Left lung (tissue), 4 donors: ENCODE measurements at regions not wholly inside any gene's neighbourhood (a gene's known extent, or its start where the extent isn't known, plus 50 kb on each side); places are given as distances from the start of the nearest gene placed in this dataset.

Experiments used
- ATAC-seq: fragments of 200-7000 bp; cut with Tn5 transposase; one replicate; pipeline ENCODE4 v1.9.1; 2020; ENCODE audit warnings: moderate library complexity
- DNase-seq, 4 donors: peaks; one replicate each; pipeline ENCODE4 v3.0.0-alpha.2; 2013 to 2020
- H3K27ac ChIP-seq, 2 donors: fragments of 200-600 bp; sonication (generic) in 1 of 2; one replicate each; pipeline versions ENCODE4 v1.5.0 to v1.8.0; 2020 to 2021
- H3K27me3 ChIP-seq, 2 donors: fragments of 200-600 bp; sonication (generic) in 1 of 2; one replicate each; pipeline versions ENCODE4 v1.5.0 to v1.8.0; 2020 to 2021
- H3K36me3 ChIP-seq, 2 donors: fragments of 200-600 bp; sonication (generic) in 1 of 2; one replicate each; pipeline versions ENCODE4 v1.5.0 to v1.8.0; 2020 to 2021
- H3K4me1 ChIP-seq, 2 donors: fragments of 200-600 bp; one replicate each; pipeline ENCODE4 v1.8.0; 2021
- H3K4me3 ChIP-seq, 2 donors: fragments of 200-600 bp; sonication (generic) in 1 of 2; one replicate each; pipeline versions ENCODE4 v1.5.0 to v1.8.0; 2020 to 2021; ENCODE audit warnings: mild to moderate bottlenecking in 1 of 2
- H3K9me3 ChIP-seq, 2 donors: fragments of 200-600 bp; sonication (generic) in 1 of 2; one replicate each; pipeline versions ENCODE4 v1.5.0 to v1.8.0; 2020 to 2021
- intact Hi-C, 2 donors: fragments of 100-400 bp; cut with DNase I; formaldehyde crosslinking; loops; one replicate each; pipeline versions ENCODE4 v1.11.2 to v1.14.2; 2022
- TF ChIP-seq, protein P1 (sequence below), 2 donors: fragments of 200-600 bp; sonication (generic) in 1 of 2; IDR thresholded peaks; one replicate each; pipeline versions ENCODE4 v1.5.0 to v1.8.0; 2021; ENCODE audit warnings: antibody characterized with exemption in 2 of 2
- donor health status: DM: no; HTN: yes; CAD: no.
- donor health status: DM: no; HTN: no; CAD: no.

GRCh38 chr11:43130616-43131015 is 181.2 kb upstream of the API5 start:
- DNase-seq (no peak), ATAC-seq (no peak)
- no peaks in the 10 kb centered on the region for H3K9me3 ChIP-seq
- intact Hi-C loops: no loop called here
- no peaks in the 10 kb centered on the region for H3K36me3 ChIP-seq
- no peak overlapping the region for H3K4me3 ChIP-seq
- no peaks in the 10 kb centered on the region for H3K4me1 ChIP-seq
- H3K27ac ChIP-seq: no peak overlapping the region
- no peaks in the 10 kb centered on the region for H3K27me3 ChIP-seq
- TF ChIP-seq, protein P1, sequence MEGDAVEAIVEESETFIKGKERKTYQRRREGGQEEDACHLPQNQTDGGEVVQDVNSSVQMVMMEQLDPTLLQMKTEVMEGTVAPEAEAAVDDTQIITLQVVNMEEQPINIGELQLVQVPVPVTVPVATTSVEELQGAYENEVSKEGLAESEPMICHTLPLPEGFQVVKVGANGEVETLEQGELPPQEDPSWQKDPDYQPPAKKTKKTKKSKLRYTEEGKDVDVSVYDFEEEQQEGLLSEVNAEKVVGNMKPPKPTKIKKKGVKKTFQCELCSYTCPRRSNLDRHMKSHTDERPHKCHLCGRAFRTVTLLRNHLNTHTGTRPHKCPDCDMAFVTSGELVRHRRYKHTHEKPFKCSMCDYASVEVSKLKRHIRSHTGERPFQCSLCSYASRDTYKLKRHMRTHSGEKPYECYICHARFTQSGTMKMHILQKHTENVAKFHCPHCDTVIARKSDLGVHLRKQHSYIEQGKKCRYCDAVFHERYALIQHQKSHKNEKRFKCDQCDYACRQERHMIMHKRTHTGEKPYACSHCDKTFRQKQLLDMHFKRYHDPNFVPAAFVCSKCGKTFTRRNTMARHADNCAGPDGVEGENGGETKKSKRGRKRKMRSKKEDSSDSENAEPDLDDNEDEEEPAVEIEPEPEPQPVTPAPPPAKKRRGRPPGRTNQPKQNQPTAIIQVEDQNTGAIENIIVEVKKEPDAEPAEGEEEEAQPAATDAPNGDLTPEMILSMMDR (IDR thresholded peaks at IDR 0.05): no peak

DNA sequence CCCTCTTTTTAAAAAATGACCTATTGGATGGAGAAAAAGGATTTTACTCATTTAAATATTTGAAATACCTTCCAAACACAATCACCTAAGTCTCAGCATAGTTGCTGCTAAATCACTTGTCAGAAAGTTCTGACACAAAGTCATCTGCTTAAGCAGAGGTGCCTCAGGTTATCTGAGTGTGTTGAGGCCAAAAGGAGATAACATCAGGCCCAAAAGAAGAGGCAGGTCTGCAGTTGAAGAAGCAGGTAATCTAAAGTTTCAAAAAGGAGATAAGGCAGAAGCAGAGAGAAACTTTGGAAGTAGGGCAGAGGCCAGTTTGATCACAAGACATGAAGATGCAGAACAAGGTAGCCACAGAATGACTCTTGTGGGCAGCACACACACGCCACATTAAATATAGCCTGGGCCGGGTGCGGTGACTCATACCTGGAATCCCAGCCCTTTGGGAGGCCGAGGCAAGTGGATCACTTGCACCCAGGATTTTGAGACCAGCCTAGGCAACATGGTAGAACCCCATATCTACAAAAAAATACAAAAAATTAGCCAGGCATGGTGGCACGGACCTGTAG is 175.7 kb upstream of the API5 start:
- DNase-seq: no peak
- H3K9me3 ChIP-seq: no peaks in the 10 kb centered on the region

DNA sequence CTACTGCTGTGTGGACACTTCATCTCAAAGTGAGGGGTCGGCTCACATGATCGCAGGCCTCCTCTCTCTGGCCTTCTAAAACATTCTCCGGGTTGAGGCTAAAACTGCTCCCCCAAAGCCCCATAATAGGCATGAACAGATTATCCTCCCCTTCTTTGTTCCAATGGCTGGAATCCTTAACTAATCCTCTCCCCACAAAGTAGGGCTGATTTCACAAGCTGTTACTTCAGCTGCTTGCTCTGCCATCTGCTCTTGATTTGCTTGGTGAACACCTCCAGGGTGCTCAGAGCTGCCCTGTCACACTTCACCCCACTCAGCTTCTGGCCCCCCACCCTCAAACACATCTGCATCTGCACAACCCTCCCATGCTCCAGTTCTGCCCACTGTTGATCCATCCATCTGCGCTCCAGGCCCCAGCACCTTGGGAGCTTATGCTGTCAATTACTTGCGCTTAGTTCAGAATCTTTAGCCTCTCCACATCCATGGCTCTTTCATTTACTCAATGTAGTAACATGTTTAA is 173.1 kb upstream of the API5 start:
- no peaks in the 10 kb centered on the region for H3K4me1 ChIP-seq
- H3K27me3 ChIP-seq: no peaks in the 10 kb centered on the region
- ATAC-seq: no peak
- intact Hi-C loops: no loop called here
- no peaks in the 10 kb centered on the region for H3K36me3 ChIP-seq
- no peak for DNase-seq
- no peak overlapping the region for H3K27ac ChIP-seq
- TF ChIP-seq, protein P1 (IDR thresholded peaks at IDR 0.05): no peak
- H3K9me3 ChIP-seq: peaks cover 0 to 13% of the 10 kb centered on the region in 2 donors
- H3K4me3 ChIP-seq: no peak overlapping the region

More for the DNA sequence above, 175.7 kb upstream of the API5 start:
- intact Hi-C loops: no loop called here
- Histone ChIP-seq H3K27ac (no peak overlapping the region), H3K4me3 (no peak overlapping the region), H3K27me3 (no peaks in the 10 kb centered on the region), H3K4me1 (no peaks in the 10 kb centered on the region), H3K36me3 (no peaks in the 10 kb centered on the region)
- ATAC-seq: no peak
- TF ChIP-seq, protein P1 (IDR thresholded peaks at IDR 0.05): no peak

DNA sequence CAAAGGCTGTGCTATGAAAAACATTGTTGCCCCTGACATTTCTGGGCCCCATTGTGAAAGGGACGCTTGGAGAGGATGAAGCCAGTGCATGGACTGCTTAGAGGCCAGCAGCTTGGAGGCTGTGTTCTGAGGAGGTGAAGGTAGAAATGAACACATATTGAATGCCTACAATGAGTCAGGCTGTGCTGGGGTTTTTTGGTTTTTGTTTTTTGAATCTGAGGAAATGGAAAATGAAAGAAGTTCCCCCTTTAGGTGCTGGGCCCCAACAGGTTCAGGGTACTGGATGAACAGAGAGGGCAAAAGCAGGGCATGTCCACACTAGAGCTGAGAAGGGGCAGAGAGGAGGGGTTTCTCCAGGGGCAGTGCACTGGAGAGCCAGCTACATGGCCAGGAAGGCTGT is 166.1 kb upstream of the API5 start:
- no peaks in the 10 kb centered on the region for H3K36me3 ChIP-seq
- intact Hi-C loops: no loop called here
- no peaks in the 10 kb centered on the region for H3K27me3 ChIP-seq
- H3K27ac ChIP-seq: no peak overlapping the region
- no peak for DNase-seq
- no peak for ATAC-seq
- H3K4me1 ChIP-seq: no peaks in the 10 kb centered on the region
- TF ChIP-seq, protein P1 (IDR thresholded peaks at IDR 0.05): no peak
- H3K4me3 ChIP-seq: no peak overlapping the region
- peaks cover 0 to 13% of the 10 kb centered on the region in 2 donors for H3K9me3 ChIP-seq

DNA sequence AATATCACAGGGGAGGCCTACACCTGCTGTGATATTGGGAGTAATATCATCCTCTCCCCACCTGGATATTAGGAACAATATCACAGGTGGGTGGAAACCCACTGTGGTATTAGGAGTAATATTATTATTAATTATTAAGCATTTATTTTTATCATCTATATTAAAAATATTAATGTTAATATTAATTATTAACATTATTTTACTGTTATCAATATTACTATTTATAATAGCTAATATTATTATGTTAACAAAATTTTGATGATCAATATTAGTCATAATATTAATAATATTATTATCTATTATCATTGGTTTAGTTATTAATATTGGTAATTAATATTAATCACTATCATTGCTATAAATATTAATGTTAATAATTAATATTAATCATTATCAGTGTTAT is 161.1 kb upstream of the API5 start:
- H3K9me3 ChIP-seq: no peaks in the 10 kb centered on the region
- no peak for ATAC-seq

More for the DNA sequence above, 161.1 kb upstream of the API5 start:
- DNase-seq: no peak
- H3K4me3 ChIP-seq: no peak overlapping the region
- H3K27me3 ChIP-seq: no peaks in the 10 kb centered on the region
- TF ChIP-seq, protein P1 (IDR thresholded peaks at IDR 0.05): no peak
- no peak overlapping the region for H3K27ac ChIP-seq
- intact Hi-C loops: no loop called here
- H3K36me3 ChIP-seq: no peaks in the 10 kb centered on the region
- H3K4me1 ChIP-seq: no peaks in the 10 kb centered on the region
